T-helper 9 cell (primary cell): ENCODE measurements at regions not wholly inside any gene's neighbourhood (a gene's known extent, or its start where the extent isn't known, plus 50 kb on each side); places are given as distances from the start of the nearest gene placed in this dataset.
"Not testable (repeated sequence)": the region's sequence is repeated elsewhere in the genome, so short reads cannot be mapped to it uniquely, and the experiment has no call there.

ENCODE experiments used
- DNase-seq: peaks from one replicate; pipeline ENCODE4 v3.0.0-alpha.2; 2020

DNA sequence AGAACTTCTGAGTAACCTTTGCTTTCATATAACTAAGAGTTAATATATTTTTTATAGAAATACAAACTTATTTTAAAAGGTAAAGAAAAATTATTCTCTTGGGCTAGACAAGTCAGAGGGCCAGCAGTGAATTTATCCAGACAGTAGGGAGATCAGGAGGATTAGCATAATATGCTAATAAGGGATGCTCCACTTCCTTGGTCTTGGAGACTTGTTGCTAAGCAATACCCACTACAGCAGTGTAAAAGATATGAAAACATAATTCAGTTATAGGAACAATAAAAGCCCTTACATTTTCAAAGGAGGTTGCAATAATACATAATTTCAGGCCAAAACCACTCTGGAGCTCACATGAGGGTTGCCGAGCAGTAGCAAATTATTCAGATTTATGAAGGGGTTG is 615.6 kb downstream of the KCNH5 start:
- no peak for DNase-seq

DNA sequence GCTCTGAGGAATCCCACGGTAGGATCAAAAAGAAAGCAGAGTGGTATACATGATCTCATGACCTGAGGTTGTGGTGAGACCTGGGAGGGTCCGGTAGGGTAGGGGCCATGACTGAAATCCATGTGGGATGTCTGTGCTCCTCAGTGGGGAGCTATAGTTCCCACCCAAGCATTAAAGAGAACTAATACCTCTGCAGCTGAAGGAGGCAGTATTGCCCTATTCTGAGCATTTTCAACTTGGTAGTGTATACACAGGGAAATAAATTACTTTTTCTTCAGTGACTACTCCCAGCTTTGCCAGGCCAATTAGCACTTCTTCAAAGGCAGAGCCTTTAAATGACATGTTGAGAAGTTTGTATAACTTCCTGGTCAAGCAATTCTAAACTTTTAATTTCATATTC is 613.8 kb downstream of the KCNH5 start:
- DNase-seq, result no peak

DNA sequence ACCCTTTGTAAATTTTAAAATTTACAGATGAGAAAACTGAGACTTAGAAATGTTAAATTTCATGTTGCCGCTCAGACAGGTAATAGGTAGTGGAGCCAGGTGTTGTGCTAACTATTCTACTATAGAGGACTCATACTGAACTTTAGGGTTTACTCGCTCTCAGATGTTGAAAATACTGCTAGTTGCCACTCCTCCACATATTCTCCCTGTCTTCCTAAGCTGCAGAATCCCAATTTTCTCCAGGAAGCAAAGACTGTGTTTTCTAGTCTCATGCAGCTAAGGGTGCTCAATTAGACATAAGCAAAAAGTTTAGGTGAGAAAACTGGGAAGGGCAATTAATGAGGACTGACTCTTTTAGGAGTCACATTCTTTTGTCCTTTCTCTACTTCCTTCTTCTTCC is 612.3 kb downstream of the KCNH5 start:
- no peak for DNase-seq

DNA sequence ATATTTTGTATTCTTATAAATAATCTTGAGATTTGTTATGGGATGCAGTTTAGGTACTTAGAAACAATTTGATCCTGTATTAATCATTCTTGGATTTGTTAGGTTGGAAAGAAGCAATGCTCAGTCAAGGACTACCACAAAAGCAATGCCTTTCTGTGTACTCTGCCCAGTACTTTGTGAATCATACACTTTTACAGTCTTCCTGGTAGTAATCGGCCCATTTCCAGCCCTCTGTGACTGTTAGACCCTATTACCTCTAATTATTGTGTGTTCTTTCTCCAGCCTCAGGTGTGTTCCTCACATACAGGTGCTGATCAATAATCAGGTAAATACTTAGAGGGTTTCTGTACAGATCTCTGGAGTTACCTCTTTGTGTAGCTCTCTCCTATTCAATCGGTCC is 609.0 kb downstream of the KCNH5 start:
- DNase-seq, result no peak

DNA sequence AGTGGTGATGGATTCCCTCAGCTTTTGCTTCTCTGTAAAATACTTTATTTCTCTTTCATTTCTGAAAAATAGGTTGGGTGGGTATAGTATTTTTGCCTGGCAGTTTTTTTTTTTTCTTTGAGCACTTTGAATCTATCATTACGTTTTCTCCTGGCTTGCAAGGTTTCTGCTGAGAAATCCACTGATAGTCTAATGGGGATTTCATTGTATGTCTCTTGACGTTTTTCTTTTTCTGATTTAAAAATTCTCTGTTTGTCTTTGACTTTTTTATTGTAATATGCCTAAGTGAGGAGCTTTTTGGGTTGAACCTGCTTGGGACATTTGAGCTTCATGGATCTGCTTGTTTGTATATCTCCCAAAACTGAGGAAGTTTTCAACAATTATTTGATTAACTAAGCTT is 606.0 kb downstream of the KCNH5 start:
- DNase-seq, result no peak

DNA sequence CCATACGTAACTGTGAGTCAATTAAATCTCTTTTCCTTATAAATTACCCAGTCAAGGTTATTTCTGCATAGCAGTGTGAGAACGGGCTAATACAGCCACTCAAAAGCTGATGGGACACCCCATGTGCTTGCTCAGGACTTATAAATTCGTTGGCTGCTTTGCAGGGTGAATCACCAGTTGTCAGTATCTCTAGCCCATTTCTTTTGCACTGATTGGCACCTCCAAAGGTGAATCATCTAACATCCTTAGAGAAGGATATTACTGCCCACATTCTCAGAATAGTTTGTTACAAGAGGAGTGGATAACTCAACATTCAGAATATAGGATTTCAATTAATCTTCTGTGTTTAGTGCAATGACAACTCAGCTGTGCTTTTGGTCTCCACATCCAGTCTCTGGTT is 601.5 kb downstream of the KCNH5 start:
- no peak for DNase-seq

DNA sequence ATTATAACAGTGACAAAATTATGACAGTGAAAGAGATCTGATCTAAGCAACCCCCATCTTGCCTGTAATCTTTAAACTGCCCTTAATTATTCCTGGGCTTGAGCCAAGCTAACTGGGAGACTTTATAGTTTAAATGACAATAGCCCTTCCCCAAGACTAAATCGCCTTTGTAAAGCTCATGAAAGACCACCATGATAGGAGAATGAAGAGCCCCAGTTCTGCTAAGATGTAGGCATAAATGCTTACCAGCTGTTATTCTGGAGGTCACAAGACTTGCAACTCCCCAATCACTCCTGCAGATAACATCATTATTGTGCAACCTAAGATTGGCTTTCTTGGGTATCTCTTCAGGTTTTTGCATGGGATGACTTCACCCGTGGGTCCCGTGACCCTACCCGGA is 599.7 kb downstream of the KCNH5 start:
- no peak for DNase-seq

DNA sequence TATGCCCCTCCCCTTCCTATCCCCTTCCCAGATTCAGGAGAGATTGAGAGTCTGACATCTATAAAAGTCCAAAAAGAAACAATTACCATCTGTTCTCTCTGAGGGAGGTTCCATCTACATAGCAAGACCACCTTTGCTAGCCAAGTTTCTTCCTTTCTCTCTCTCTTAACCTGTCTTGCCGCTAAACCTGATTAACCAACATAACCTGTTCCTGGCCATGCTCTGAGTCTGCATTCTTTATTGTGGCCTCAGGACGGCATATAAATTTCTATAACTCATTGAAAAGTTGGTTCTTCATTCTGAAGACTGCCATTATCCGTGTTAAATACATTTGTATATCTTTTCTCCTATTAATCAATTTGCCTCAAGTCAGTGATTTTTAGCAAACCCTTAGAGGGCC is 594.0 kb downstream of the KCNH5 start:
- no peak for DNase-seq

DNA sequence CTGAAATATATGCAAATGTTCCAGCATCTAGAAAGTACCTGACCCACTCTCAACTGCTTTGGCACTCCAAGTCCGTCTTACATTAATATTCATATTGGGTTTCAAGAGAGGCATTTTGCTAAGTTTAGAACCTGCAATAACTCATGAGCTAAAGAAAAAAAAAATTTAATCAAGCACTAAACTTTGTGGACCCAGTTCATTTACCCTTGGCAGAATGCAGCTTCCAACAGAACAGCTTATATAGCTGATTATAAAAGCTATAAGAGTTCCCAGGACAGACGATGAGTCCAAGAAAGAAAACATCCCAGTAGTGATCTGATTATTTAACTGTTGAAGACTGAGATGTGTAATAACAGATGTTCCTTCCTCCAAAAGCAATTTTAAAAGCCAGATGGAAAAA is 592.0 kb downstream of the KCNH5 start:
- DNase-seq, result no peak

DNA sequence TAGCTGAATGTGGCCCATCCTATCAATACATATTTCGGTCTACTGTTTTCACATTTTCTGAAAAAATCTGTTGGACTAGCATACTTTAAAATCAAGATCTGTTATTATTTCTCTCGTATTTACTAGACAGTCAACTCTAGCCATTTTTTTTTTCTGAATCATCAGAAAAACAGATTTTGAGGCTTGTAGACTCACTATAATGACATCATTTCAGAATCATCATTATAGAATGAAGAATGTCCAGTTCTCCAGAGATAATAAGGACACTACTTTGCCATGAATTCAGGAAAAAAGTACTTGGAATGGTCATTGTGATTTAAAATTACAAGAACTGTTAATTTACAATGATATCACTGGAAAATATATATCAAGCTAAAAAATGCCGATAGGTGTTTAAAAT is 589.8 kb downstream of the KCNH5 start:
- no peak for DNase-seq

DNA sequence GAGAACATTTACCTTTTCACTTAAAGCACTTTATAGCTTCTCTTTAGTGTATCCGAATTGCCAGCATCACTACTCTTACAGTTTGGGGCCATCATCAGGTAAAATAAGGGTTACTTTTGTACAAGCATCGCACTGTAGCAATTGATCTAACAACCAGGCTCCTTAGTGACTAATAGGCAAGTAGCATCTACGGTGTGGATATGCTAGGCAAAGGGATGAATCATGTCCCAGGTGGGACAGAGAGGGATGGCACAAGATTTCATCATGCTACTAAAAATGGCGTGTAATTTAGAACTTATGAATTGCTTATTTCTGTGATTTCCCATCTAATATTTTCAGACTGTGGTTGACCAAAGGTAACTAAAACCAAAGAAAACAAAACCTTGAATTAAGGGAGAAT is 582.3 kb downstream of the KCNH5 start:
- no peak for DNase-seq

DNA sequence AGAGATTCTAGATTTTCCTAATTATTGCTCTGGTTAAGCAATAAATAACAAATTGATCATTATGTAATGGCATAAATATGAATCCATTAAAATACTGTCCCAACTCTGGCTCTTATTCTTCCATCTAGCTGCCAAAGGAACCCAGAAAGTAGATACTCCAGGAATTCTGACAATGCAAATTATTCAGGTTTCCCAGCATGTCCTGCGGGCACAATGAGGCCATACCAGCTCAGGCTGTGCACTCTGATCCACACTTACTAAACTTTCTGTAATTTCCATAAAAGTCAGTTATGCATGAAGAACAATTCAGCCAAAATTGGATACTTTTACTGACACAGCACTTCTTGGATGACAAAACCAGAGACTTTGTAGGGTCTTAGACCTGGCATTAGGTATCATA is 576.3 kb downstream of the KCNH5 start:
- DNase-seq, result no peak

DNA sequence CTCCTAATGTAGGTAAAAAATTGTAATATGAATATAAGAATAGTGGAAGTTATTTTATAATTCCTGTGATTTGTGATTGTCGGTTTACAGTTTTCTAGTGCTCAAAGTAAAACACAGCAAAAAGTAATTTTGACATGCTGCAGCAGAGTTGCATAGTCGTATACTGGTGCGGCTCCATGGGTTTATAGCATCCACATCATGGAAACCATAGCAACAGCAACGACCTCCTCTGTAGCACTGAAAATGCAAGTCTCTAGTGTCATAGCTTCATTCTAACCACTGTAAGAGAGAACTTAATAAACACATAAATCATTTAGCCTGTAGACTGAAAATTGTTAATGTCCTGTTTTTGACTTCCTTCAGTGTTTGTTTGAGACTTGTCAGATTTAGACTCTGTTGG is 574.3 kb downstream of the KCNH5 start:
- DNase-seq, result no peak

DNA sequence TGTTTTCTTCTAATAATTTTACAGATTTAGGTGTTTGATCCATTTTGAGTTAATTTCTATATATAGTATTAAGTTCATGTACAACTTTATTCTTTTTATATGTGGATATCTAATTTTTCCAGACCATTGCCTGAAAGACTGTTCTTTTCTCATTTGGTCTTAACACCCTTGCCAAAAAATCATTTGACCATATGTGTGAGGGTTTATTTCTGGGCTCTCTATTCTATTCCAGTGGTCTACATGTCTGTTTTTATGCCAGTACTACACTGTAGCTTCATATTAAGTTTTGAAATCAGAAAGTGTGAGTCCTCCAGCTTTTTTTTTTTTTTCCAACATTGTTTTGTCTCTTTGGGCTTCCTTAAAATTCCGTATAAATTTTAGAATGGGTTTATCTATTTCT is 554.1 kb downstream of the KCNH5 start:
- no peak for DNase-seq

DNA sequence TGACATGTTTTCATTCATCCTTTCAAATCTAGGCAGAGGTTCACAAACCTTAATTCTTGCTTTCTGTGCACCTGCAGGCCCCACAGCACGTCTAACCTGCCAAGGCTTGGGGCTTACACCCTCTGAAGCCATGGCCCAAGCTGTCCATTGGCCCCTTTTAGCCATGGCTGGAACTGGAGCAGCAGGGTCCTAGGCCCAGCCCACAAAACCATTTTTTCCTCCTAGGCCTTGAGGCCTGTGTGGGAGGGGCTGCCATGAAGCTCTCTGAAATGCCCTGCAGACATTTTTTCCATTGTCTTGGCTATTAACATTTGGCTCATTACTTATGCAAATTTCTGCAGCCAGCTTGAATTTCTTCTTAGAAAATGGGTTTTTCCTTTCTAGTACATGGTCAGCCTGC is 547.5 kb downstream of the KCNH5 start:
- no peak for DNase-seq

DNA sequence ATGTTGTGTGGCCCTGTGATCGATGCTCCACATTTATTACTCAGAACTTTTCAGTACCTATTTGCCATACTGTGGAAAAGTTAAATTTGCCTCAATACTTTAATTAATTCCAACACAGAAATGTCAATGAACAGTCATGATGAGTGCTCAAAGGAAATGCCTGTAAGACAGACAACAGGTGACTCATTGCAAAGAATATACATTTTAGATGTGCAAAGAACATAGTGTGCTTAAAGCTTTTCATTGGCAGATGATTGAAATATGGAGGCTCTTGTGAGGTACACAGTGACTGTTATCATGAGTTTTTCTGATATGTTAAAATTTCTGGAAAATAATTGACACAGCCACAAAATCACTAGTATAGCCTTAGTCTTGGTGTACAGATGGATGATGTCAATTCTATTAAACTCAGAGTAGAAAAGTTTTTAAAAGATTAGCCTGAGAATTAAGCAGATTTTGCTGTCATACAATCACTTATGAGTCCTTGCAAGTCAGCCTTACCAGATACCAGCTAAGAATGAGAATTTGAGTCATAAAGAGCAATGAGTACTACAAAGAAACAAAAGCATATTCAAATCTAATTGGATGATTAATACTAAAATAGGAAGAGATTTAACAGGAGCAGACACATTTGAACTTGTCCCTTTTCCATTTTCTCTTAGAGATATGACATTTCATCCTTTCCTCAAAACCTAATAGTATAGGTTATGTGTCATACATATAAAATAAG is 544.1 kb downstream of the KCNH5 start:
- no peak for DNase-seq

DNA sequence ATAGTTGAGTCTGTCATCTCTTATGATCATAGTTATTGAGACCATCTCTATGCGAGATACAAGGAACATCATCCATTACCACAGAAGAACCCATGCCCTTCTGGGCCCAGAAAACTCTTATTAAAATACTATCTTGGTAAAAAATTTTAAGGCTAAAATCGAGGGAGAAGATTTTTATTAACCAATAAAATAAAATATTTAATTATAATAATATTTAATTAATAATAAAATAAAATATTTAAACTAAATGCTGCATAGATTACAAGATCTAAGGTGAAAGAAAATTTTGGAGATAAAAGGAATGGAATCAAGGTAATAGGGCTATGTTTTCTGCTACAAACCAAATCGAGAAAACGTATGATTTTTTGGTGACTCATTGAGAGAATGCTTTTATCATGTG is 540.2 kb downstream of the KCNH5 start:
- no peak for DNase-seq

DNA sequence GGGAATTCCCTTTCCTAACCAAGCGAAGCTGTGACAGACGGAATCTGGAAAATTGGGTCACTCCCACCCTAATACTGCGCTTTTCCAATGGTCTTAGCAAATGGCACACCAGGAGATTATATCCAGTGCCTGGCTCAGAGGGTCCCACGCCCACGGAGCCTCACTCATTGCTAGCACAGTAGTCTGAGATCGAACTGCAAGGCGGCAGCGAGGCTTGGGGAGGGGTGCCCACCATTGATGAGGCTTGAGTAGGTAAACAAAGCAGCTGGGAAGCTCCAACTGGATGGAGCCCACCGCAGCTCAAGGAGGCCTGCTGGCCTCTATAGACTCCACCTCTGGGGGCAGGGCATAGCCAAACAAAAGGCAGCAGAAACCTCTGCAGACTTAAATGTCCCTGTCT is 523.9 kb downstream of the KCNH5 start:
- DNase-seq, result not testable (repeated sequence)

DNA sequence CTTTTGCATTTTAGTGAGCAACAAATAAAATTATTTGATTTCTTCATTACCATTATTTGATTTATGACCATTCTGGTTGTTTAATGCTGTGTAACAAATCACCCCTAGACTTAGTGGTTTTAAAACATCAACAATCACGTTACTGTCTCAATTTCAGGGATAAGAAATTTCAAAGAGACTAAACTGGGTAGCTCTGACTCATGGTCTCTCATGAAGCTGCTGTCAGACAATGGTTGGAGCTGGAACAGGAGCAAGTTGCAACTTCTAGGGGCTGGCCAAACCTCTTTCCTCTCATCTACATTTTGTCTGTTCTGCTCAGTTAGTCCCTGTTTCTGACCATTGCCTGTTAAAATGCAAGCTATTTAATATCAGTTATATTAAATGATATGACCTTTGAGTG is 517.0 kb downstream of the KCNH5 start:
- DNase-seq, result no peak

DNA sequence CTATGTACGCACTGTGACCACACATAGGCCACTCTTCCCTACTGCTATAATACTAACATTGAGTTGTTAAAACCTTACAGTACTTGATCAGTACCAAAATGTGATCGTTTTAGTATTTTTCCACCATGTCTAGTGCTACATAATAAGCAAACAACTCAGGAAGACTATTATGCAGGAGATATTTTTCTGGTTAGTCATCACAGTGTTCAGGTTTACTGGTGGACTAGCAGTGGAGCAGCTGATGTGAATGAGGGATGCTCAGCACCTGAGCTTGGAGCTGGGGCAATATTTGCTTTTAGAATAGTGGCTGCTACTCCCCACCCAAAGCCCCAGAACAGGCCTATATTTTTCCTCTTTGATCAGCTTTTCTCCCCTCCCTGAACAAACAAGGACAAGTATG is 513.1 kb downstream of the KCNH5 start:
- no peak for DNase-seq

DNA sequence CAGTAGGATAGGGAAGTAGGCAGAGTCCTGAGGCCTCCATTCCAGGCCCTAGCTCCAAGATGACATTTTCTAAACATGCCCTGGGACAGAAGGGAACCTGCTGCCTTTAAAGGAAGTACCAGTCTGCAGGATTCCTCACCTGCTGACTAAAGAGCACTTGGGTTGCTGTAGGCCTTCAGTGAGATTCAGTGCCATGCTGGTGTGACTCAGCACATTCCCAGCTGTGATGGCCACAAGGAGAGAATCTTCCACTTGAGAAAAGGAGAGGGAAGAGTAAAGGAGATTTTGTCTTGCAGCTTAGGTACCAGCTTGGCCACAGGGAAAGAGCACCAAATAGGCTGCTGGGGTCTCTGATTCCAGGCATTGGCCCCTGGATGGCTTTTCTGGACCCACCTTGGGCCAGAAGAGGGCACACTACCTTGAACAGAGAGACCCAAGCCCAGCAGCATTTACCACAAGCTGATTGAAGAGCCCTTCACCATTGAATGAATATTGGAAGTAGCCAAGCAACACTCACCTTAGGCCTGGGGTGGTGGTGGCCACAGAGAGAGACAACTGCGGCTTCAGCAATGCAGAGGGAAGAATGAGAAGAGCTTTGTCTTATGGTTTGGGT is 498.3 kb downstream of the KCNH5 start:
- no peak for DNase-seq

DNA sequence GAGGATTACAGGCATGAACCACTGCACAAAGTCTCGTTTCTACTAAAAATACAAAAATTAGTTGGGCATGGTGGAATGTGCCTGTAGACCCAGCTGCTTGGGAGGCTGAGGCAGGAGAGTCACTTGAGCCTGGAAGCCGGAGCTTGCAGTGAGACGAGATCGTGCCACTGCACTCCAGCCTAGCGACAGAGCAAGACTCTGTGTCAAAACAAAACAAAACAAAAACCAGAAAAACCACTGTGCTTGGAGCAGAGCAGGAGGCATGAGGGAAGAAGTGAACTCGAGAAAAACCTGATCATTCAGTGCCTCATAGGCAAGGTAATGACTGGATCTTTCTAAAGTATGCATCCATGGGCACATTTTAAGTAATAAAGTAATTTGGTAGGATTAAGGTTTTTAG is 487.8 kb downstream of the KCNH5 start:
- DNase-seq, result no peak

DNA sequence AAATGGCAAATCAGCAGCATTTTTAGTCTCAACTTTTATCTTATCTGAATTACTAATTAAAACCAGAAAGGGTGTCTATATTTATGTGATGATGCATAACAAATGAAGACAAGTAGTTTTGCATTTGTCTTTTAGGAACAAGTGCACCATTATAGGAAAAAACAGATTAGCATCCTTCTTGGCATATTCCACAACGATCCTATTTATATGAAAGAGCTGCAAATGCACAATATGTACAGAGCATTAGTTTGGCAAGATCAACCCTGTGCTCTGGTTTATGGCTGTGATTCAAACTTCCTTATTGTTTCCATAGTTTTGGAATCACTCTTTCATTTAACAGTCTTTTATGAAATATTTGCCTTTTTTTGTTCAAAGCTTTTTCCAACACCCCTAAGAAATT is 486.8 kb downstream of the KCNH5 start:
- no peak for DNase-seq

DNA sequence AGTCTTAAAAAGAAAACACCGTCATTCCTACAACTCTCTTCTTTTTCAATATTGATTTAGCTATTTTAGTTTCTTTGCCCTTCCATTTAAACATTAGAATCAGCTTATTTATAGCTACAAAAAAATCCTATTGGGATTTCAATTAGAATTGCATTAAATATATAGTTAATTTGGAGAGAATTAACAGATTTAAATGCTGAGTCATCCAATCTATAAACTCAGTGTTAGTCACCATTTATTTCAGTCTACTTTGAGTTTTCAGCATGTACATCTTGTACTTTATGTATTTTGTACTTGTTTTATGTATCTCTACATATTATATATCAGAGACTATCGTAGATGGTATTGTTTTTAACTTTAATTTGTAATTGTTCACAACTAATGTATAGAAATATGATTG is 460.0 kb downstream of the KCNH5 start:
- DNase-seq, result no peak

DNA sequence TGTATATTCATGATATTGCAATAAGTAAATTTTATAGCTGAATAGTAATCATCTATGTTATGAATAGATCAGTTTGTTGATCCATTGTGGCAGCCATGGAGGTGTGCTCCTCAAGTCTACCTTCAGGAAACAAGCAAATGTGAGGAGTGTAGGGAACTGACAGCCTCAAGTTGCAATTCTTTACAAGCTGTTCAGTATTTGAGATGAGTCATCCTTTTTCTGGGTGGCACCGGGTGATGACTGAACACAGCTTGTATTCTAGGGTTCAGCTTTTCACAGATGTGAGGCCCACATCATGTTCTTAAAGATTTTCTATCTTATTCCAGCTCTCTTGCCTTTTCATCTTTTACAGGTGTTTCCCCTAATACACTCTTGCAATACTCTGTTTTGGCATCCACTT is 452.4 kb downstream of the KCNH5 start:
- no peak for DNase-seq
